Upper lobe of left lung (tissue), 4 donors: ENCODE measurements at regions not wholly inside any gene's neighbourhood (a gene's known extent, or its start where the extent isn't known, plus 50 kb on each side); places are given as distances from the start of the nearest gene placed in this dataset.

Experiments used
- CTCF ChIP-seq, 6 experiments: fragments of 450-650 bp in 4 of 6; fragments of 200-600 bp in 2 of 6; sonication (generic) in 2 of 6; IDR thresholded peaks; one replicate each; pipeline ENCODE4 v1.5.1; 2016 to 2019; ENCODE audit warnings: antibody characterized with exemption in 6 of 6
- POLR2AphosphoS5 ChIP-seq, 2 donors: sonication (generic); formaldehyde crosslinking; IDR thresholded peaks; one replicate each; pipeline ENCODE4 v1.5.1; 2017; ENCODE audit warnings: antibody characterized with exemption in 2 of 2

GRCh38 chr10:3889961-3890522 is 105.0 kb upstream of the KLF6 start:
- TF ChIP-seq CTCF (IDR thresholded peaks at IDR 0.05) (no peak), POLR2AphosphoS5 (IDR thresholded peaks at IDR 0.05) (peak in 1 of 2 donors; percentile 16)
